ENCODE measurements at regions not wholly inside any gene's neighbourhood (a gene's known extent, or its start where the extent isn't known, plus 50 kb on each side); places are given as distances from the start of the nearest gene placed in this dataset.

DNA sequence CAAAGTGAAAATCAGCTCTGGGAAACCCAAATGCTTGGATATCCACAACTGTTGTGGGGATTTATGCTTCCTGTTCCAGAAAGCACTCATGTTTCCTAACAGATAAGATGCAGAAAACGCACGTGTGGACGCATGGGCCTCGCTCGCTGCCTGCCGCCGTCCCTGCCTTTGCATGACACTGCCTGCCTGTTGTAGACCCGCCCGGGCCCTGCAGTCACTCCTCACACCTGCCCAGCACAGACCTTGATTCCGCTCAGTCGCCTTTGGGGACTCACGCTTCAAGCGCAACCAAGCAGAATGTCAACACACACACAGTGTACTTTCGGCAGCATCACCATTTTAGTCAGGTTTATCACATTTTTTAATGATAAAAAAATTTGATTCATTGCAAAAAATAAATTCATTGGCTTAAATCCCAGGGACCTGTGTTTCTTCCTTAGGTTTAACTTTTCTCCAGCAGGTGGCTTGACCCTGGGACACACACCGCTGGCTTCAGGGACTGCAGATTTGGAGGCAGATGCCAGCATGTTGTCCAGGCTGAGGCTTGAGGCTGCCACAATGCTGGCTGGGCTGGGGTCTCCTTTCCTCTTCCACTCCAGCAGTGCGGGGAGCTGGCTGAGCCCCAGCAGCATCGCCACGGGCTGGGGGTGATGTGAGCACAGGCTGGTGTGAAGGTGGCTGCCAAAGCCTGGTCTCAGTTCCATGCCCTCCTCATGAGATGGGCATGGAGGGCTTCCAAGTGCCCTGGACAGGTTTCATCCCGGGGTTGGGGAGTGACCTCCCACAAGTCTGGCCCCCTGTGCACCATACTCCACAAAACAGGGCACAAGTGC, 416.9 kb upstream of the IRX4 start:
- DNase-seq: no peak
- intact Hi-C loops (cut with DNase I): no loop called here

DNA sequence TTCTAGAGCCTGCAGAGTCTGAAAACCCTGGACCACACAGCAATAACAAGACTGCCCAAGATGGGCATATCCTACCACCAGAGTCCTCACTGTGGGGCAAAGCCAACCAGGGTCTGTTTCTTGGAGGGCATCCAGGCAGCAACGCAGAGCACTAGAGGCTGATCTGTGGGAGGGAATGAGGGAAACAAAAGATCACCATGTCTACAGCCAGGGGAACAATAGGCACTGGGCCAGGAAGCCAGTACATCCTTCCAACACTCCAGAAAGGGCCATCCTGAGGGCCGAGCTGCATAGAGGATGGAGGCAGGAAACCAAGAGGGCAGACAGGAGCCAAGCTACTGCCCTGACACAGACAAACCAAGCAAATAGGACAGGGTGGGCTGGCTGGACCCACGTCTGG, 416.1 kb upstream of the IRX4 start:
- DNase-seq: no peak
- intact Hi-C loops (cut with DNase I): no loop called here

DNA sequence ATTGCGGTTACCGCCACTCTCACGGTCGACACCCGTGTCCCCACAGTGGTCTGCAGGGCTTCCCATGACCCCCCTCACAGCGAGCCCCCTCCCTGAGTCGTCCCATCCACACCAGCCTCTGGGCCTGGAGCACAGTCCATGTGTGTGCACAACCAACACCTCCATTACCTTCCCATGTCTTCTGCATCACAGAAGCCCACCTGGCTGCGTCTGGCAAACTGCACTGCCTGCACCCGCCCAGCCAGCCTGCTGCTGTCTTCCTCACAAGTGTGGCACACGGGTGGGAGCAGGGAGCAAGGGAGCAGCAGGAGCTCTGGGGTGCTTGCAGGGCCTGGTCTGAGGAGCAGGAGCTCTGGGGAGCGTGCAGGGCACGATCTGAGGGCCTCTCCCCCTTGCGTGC, 415.3 kb upstream of the IRX4 start:
- intact Hi-C loops (cut with DNase I): no loop called here

DNA sequence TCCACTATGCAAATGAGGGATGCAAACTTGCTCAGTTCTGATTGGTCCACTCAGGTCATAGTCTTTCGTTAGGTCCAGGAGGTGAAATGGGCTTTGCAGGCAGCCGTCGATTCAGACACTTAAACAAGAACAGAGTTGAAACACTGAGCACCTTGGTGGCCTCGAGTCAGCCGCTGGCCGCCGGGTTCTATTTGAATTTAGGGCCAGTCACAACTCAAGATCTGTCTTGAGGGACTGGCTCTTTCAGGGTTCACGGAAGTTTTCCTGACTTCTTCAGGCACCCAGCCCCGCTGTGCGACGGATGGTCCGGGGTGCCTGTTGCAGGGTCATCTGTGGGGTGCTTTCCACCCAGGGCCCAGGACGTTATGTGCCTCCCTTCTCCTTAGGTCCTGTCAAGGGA, 412.8 kb upstream of the IRX4 start:
- DNase-seq: no peak
- intact Hi-C loops (cut with DNase I): no loop called here

More for the DNA sequence above, 415.3 kb upstream of the IRX4 start:
- DNase-seq: no peak

DNA sequence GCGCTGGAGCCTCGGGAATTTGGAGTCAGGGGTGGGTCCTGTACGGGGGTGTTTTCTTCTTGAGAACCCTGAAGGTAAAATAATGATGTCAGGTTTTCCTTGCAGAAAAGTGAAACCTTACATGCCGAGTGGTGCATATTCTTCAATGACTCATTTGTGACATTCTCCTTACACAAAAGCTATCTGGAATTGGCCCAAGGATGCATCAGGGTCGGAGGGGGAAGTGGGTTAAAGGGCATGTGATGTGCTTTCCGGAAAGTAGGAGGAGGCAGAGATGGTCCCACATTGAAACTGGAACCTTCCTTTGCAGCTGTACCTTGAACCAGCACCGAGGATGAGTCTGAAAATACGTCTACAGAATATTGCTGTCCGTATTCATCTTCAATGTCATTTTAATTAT, 411.2 kb upstream of the IRX4 start:
- DNase-seq: no peak

DNA sequence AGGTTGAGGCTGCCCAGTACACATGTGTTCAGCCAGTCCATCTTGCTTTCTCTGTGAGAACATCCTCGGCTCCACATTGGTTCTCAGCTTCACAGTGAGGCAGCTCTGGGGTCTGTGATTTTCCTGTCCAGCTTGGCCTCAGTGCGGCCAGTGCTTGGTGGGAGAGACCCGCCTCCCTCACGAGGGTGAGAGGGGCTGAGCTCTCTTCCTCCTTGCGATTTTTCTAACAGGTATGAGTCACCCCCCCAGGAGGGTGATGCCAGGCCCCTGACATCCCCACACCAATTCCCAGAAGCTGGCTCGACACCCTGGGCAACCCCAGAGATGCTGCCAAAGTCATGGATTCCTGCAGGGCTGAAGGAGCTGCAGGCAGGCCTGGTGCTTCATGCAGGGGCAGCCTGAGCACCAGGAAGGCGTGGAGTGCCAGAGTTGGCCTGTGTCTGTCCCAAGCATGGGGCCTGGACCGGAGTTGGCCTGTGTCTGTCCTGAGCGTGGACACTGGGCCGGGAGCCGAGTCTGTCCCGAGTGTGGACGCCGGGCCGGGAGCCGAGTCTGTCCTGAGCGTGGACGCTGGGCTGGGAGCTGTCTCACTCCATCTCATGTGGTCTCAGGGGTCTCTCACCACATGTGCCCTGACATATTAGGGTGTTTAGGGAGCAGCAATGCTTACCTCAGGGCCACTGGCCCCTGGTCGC, 408.6 kb upstream of the IRX4 start:
- intact Hi-C loops (cut with DNase I): no loop called here
- DNase-seq: peak in 1 of 42 donors; percentile 34

More for the DNA sequence above, 411.2 kb upstream of the IRX4 start:
- intact Hi-C loops (cut with DNase I): no loop called here

DNA sequence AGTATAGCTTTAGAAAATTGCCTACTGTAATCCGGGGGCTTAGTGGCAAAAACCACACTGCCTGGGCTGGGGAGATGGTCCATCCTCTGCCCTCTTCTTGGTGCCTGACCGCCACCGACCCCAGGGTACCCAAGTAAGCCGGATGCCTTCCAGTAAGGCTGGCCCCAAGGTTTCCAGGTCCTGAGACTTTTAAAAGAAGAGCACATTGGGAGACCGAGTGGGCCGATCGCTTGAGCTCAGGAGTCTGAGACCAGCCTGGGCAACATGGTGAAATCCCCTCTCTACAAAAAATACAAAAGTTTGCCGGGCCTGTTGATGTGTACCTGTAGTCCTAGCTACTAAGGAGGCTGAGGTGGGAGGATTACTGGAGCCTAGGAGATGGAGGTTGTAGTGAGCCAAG, 406.7 kb upstream of the IRX4 start:
- no peak for DNase-seq
- intact Hi-C loops (cut with DNase I): no loop called here

DNA sequence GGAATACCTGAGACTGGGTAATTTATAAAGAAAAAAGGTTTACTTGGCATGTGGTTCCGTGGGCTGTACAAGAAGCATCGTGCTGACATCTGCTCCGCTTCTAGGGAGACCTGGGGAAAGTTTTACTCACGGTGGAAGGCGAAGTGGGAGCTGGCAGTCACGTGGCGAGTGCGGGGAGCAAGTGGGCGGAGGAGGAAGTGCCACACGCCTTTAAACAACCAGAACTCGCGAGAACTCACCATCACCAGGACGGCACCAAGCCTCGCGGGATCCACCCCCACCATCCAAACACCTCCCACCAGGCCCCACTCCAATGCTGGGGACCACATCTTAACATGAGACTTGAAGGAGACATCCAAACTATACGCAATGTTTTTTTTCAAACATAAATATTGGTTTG, 406.2 kb upstream of the IRX4 start:
- intact Hi-C loops (cut with DNase I): no loop called here
- DNase-seq: no peak

DNA sequence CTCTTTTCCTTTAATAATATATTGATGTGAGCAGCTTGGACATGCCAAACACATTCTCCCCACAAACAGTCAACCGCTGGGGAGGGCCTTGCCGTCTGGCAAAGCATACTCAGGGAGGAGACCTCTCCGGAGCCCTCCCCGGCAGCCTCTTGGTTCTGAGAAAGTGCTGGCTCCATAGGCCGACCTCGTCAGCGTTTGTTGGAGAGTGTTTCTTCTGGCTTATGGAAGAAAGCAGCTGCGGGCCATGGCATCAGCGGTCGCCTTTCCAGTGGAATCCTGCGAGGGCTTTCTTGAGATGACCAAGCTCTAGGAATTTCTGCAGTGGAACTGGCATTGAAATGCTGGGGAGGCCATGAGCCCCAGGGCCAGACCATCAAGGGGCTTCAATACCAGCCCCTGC, 405.7 kb upstream of the IRX4 start:
- DNase-seq: no peak
- intact Hi-C loops (cut with DNase I): no loop called here

DNA sequence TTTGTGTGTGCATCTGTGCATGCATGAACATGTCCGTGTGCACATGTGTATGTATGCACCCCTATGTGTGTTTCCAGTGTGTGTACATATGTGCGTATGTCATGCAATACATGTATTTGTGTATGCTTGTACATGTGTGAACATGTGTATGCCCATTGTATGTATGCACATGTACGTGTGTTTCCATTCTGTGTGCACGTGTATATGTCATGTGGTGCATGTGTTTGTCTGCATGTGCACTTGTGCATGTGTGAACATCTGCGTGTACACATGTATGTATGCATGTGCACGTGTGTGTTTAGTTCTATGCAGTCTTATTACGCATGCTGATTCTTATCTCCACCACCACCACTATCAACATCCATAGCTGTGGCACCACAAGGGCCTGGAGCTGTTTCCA, 403.5 kb upstream of the IRX4 start:
- DNase-seq: no peak
- intact Hi-C loops (cut with DNase I): no loop called here

DNA sequence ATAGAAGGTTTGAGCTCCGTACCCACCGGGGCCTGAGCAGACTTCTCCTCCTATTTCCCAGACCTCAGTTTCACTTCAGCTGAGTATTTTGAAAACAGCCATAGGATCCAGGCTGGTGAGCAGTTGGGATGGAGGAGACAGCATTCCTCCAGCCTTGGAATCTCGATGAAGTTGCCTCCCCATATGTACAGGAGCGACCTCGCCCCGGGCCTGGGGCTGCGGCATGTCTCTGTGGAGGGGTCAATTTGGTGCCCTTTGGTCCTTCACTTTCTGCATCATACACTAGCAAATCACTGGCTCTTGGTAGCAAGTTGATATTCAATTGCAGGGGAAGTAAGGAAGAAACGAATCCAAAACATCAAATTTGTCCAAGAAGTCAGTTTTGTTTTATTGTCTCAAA, 402.0 kb upstream of the IRX4 start:
- intact Hi-C loops (cut with DNase I): no loop called here
- no peak for DNase-seq

DNA sequence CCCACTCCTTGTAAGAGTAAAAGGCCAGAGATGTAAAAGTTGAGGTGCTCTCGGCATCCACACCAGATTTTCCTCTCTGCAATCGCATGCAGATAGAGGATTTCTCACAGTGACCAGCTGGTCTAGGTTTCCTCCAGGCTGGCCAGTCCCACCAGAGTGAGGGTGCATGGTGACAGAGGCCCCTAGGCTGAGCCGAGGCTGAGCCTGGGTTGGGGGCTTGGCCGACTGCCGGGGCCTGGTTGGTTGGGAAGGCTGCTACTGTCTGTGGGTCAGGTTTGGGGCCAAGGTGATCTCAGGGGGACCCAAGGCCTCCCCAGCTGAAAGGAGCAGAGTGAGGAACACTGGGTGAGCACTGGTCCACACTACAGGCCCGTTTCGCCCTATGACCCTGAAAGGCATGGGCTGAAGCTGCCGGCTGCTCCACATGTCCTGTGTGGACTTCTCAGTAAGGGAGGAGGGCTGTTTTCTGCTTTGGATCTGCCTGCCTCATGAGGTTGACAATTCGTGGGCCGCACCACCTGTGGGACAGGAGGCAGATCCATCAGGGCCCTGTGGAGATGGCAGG, 400.8 kb upstream of the IRX4 start:
- intact Hi-C loops (cut with DNase I): no loop called here
- DNase-seq: no peak

DNA sequence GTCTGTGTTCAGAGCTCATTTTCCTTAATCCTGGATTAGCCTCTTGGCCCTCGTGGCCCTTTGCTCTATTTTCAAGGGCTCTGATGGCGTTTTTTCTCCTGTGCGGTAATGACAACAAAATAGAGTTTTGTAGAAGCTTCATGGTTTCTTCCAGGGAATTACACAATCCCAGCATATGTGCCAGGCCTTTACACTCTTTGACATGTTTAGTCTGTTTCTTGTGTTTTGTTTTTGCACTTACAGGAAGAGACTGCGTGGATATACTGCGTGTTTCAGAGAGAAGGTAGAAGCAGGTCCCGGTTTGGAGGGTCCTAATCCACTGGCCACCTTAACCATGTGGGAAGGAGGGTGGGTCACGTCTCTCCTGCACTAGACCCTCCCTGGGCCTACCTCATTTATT, 400.2 kb upstream of the IRX4 start:
- intact Hi-C loops (cut with DNase I): no loop called here
- no peak for DNase-seq

DNA sequence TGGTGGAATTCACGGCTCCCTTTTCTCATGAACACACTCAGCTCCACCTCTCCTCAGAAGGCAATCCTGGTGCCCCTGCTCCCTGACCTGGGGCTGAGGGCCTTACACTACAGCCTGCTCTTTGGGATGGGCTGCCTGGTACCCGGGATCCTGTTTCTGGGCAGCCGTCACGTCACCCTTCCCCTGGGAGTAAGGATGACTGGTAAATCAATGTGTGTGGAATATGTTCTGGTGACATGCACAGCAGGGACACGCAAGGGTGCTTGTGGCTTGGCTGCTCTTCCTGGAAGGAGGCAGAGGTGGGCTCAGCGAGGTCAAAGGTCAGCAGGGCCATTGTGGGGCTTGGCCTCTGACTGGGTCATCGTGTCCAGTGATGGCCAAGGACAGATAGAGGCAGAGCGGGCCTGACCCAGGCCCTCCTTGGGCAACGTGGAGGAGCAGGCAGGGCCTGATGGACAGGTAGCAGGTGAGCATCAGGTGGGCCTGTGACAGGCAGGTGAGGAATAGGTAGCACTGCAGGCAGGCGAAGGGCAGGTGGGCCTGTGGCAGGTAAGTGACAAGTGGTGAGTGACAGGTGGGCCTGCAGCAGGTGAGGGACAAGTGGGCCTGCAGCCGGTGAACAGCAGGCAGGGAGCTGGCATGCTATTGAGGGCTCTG, 399.4 kb upstream of the IRX4 start:
- intact Hi-C loops (cut with DNase I): no loop called here

DNA sequence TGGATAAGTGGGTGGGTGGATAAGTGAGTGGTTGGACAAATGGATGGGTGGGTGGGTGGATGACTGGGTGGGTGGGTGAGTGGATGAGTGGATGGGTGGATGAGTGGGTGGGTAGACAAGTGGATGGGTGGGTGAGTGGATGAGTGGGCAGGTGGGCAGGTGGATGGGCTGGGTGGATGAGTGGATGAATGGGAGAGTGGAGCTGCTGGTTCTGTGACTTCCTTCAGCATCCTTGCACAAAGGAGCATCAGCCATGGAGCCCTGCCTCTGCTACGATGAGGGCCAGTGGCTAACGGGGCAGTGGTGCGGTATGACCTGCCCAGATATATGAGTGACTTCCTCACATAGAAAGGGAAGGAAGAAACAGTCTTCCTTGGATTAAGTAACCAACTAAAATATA, 398.7 kb upstream of the IRX4 start:
- intact Hi-C loops (cut with DNase I): no loop called here
- DNase-seq: no peak

More for the DNA sequence above, 399.4 kb upstream of the IRX4 start:
- DNase-seq: no peak

DNA sequence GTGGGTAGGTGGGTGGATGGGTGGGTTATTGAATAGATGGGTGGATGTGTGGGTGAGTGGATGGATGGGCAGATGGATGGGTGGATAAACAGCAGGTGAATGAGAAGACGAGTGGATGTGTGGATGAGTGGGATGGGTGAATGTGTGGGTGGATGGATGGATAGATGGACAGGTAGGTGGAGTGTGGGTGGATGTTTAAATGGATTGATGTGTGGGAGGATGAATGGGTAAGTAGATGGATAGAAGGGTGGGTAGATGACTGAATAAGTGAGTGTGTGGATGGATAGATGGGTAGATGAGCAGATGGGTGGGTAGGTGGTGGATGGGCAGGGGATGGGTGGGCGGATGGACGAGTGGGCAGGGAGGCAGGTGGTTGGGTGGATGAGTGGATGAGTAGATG, 397.6 kb upstream of the IRX4 start:
- no peak for DNase-seq
- intact Hi-C loops (cut with DNase I): no loop called here

DNA sequence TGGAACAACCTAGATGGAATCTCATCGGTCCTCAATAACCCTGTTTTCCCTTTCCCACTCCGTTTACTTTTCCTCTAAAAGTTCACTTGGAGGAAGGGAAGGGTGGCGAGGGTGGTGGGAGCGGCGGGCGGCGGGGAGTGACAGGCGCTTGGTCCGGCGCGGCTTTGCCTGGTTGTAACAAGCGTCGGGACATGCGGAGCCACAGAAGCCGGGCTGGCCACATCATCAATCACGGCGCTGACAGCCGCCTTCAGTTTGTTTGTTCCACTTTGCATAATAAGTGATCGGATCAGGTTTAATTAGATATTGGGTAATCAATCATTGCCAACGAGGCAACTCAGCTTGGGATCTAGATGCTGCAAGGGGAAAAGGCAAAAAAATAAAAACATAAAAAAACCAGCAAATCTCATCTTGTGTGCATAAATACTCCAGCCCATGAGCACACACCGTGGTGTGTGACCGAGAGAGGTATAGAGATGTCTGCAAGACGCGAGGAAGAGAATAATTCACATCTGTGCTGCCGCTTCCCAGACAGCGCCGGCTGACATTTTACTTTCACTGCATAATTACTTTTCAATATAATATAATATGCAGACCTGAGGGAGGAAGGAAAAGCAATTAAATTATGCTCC, 396.2 kb upstream of the IRX4 start:
- intact Hi-C loops (cut with DNase I): no loop called here
- no peak for DNase-seq

DNA sequence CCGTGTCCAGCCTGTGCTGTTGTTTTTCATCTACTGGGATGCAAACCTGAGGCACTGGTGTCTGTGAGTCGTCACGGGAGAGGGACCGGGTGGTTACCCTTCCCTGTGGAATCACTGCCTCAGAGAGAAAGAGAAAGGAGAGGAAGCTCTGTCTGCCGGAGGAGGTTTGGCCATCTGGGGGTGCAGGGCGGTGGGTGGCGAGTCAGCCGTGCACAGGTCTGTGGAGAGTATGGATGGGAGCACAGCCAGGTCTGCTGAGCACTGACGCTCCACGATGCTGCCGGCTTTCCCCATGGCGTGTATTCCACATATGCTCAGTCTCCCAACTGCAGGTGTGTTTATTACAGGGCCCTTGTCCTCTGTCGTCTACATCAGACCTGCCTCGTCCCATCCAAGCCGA, 395.2 kb upstream of the IRX4 start:
- intact Hi-C loops (cut with DNase I): no loop called here
- DNase-seq: no peak

DNA sequence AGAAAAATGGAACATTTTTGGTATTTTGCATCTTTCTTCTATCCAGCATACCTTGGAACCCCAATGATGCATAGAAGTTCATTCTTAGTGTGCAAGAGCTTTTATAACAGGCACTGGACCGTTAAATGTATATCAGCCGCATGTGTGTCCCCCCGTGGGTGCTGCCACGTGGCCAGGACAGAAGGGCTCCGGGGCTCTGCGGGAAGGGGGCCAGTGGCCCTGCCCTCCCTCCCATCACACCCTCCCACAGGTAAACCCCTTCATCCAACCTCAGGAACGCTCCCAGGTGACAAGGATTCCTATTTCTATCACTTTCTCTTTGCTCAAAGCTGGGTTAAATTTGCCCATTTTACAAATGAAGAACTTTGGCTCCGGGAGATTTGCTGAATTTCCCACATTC, 393.4 kb upstream of the IRX4 start:
- DNase-seq: no peak
- intact Hi-C loops (cut with DNase I): no loop called here

DNA sequence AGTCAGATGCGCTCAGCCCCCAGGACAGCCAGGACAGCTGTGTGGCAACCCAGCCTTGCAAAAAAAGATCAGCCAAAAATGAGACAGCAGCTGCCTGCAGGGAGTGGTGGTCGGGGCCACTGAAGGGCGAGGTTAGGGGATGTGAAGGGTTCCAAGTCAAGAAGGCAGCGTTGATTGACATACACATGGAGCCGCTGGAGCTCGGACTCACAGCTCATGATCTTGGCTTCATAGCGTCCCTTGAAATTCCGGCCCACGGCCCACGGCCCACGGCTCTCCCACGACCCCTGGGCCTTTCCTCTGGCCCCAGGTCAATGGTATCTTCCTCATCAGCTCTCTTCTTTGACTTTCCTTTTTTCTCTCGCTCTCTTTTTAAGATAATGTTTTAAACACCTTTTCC, 390.0 kb upstream of the IRX4 start:
- no peak for DNase-seq
- intact Hi-C loops (cut with DNase I): no loop called here

Measured in head of caudate nucleus (tissue), 42 donors.